ENCODE measurements at regions not wholly inside any gene's neighbourhood (a gene's known extent, or its start where the extent isn't known, plus 50 kb on each side); places are given as distances from the start of the nearest gene placed in this dataset.

DNA sequence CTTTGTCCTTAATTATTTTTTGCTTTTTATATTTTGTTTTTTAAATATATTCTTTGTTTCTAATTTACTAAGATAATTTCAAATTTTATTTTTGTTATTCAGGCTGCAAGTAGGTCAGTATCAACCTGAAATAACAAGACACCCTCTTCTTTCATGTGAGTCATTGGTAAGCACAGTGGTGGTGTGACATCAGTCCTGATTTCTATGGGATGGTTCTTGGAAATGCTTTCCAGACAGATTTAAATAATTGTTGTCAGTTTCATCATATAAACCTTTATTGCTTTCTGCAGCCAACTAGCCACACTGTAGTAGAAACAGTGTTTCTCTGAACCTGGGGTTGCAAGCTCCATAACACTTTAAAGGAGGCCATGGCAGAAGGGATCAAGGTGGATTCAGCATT, 157.5 kb upstream of the C21orf91 start:
- TF ChIP-seq, protein P1, sequence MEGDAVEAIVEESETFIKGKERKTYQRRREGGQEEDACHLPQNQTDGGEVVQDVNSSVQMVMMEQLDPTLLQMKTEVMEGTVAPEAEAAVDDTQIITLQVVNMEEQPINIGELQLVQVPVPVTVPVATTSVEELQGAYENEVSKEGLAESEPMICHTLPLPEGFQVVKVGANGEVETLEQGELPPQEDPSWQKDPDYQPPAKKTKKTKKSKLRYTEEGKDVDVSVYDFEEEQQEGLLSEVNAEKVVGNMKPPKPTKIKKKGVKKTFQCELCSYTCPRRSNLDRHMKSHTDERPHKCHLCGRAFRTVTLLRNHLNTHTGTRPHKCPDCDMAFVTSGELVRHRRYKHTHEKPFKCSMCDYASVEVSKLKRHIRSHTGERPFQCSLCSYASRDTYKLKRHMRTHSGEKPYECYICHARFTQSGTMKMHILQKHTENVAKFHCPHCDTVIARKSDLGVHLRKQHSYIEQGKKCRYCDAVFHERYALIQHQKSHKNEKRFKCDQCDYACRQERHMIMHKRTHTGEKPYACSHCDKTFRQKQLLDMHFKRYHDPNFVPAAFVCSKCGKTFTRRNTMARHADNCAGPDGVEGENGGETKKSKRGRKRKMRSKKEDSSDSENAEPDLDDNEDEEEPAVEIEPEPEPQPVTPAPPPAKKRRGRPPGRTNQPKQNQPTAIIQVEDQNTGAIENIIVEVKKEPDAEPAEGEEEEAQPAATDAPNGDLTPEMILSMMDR (IDR thresholded peaks at IDR 0.05), result no peak
- TF ChIP-seq POLR2A (IDR thresholded peaks at IDR 0.05) (no peak), EP300 (IDR thresholded peaks at IDR 0.05) (no peak), POLR2AphosphoS5 (IDR thresholded peaks at IDR 0.05) (no peak)
